H9 (cell line): ENCODE measurements at regions not wholly inside any gene's neighbourhood (a gene's known extent, or its start where the extent isn't known, plus 50 kb on each side); places are given as distances from the start of the nearest gene placed in this dataset.

Experiments
- DNase-seq: peaks from one replicate; pipeline ENCODE4 v3.0.0-alpha.2; 2017
- H2AFZ ChIP-seq: one replicate; pipeline ENCODE4 v1.6.1; 2013; ENCODE audit warnings: mild to moderate bottlenecking, low read length, control low read depth, moderate library complexity
- H2AK5ac ChIP-seq: 2 replicates; pipeline ENCODE4 v1.6.1; 2013; ENCODE audit warnings: low read length, control low read depth, mixed read lengths; ENCODE audit not compliant: insufficient read length
- H2BK120ac ChIP-seq: one replicate; pipeline ENCODE4 v1.6.1; 2013; ENCODE audit warnings: low read depth, mild to moderate bottlenecking, low read length, control low read depth, inconsistent platforms; ENCODE audit not compliant: poor library complexity, severe bottlenecking
- H2BK12ac ChIP-seq: 2 replicates; pipeline ENCODE4 v1.6.1; 2013; ENCODE audit warnings: low read length, control low read depth, mixed read lengths, low read depth; ENCODE audit not compliant: insufficient read length
- H2BK15ac ChIP-seq: 2 replicates; pipeline ENCODE4 v1.6.1; 2013; ENCODE audit warnings: low read depth, low read length, control low read depth
- H2BK20ac ChIP-seq: one replicate; pipeline ENCODE4 v1.6.1; 2013; ENCODE audit warnings: low read depth, mild to moderate bottlenecking, low read length, control low read depth, inconsistent platforms; ENCODE audit not compliant: poor library complexity, severe bottlenecking
- H2BK5ac ChIP-seq: 2 replicates; pipeline ENCODE4 v1.6.1; 2013; ENCODE audit warnings: low read length, control low read depth, mixed read lengths; ENCODE audit not compliant: insufficient read length
- H3K14ac ChIP-seq: 2 replicates; pipeline ENCODE4 v1.6.1; 2013; ENCODE audit warnings: low read length, control low read depth; ENCODE audit not compliant: insufficient read depth
- H3K18ac ChIP-seq: 2 replicates; pipeline ENCODE4 v1.6.1; 2013; ENCODE audit warnings: low read depth, mild to moderate bottlenecking, mixed read lengths, low read length, control low read depth; ENCODE audit not compliant: insufficient read length
- H3K23ac ChIP-seq: 2 replicates; pipeline ENCODE4 v1.6.1; 2013; ENCODE audit warnings: low read length, control low read depth, mixed read lengths, low read depth; ENCODE audit not compliant: insufficient read length
- H3K23me2 ChIP-seq: 2 replicates; pipeline ENCODE4 v1.6.1; 2013; ENCODE audit warnings: low read depth, mild to moderate bottlenecking, mixed read lengths, low read length, control low read depth; ENCODE audit not compliant: insufficient read length, poor library complexity, severe bottlenecking
- H3K27ac ChIP-seq: 2 replicates; pipeline ENCODE4 v1.5.1; 2013; ENCODE audit warnings: low read length, control low read depth, mixed read lengths, low read depth; ENCODE audit not compliant: insufficient read length
- H3K27me3 ChIP-seq: 2 replicates; pipeline ENCODE4 v1.6.1; 2013; ENCODE audit warnings: low read length, control low read depth, inconsistent platforms; ENCODE audit not compliant: insufficient read depth
- H3K4ac ChIP-seq: 2 replicates; pipeline ENCODE4 v1.6.1; 2013; ENCODE audit warnings: low read depth, mild to moderate bottlenecking, control low read depth, inconsistent platforms, low read length, moderate library complexity
- H3K4me1 ChIP-seq: 2 replicates; pipeline ENCODE4 v1.6.1; 2013; ENCODE audit warnings: low read length, control low read depth, inconsistent platforms; ENCODE audit not compliant: insufficient read depth
- H3K4me2 ChIP-seq: 2 replicates; pipeline ENCODE4 v1.6.1; 2013; ENCODE audit warnings: low read length, control low read depth, mixed read lengths; ENCODE audit not compliant: insufficient read length, insufficient read depth
- H3K56ac ChIP-seq: 2 replicates; pipeline ENCODE4 v1.6.1; 2013; ENCODE audit warnings: low read depth, mild to moderate bottlenecking, mixed read lengths, low read length, control low read depth; ENCODE audit not compliant: insufficient read length
- H3K79me1 ChIP-seq: 2 replicates; pipeline ENCODE4 v1.6.1; 2013; ENCODE audit warnings: low read depth, mild to moderate bottlenecking, moderate library complexity, low read length, control low read depth, inconsistent platforms; ENCODE audit not compliant: insufficient read depth, poor library complexity, severe bottlenecking
- H3K79me2 ChIP-seq: 2 replicates; pipeline ENCODE4 v1.6.1; 2013; ENCODE audit warnings: low read length, control low read depth, inconsistent platforms; ENCODE audit not compliant: insufficient read depth
- H3K9ac ChIP-seq: 2 replicates; pipeline ENCODE4 v1.6.1; 2013; ENCODE audit warnings: low read length, control low read depth, mixed read lengths; ENCODE audit not compliant: insufficient read length; ENCODE audit errors: extremely low read depth
- H3K9me3 ChIP-seq: one replicate; pipeline ENCODE4 v1.6.1; 2013; ENCODE audit warnings: low read depth, low read length, inconsistent platforms; ENCODE audit not compliant: control insufficient read depth
- H3T11ph ChIP-seq: one replicate; pipeline ENCODE4 v1.6.1; 2013; ENCODE audit warnings: mild to moderate bottlenecking, low read length, control low read depth, inconsistent platforms
- H4K20me1 ChIP-seq: one replicate; pipeline ENCODE4 v1.6.1; 2013; ENCODE audit not compliant: control insufficient read depth, insufficient read length, insufficient read depth
- H4K5ac ChIP-seq: 2 replicates; pipeline ENCODE4 v1.6.1; 2013; ENCODE audit warnings: low read depth, mild to moderate bottlenecking, mixed read lengths, low read length, control low read depth; ENCODE audit not compliant: insufficient read length
- H4K8ac ChIP-seq: replicated peaks from 2 replicates; pipeline ENCODE4 v1.6.1; 2013; ENCODE audit warnings: low read length, control low read depth, mixed read lengths, low read depth; ENCODE audit not compliant: insufficient read length
- H4K91ac ChIP-seq: 2 replicates; pipeline ENCODE4 v1.6.1; 2013; ENCODE audit warnings: low read depth, mild to moderate bottlenecking, moderate library complexity, mixed read lengths, low read length, control low read depth; ENCODE audit not compliant: insufficient read length
- H3K27ac Mint-ChIP-seq, 3 experiments: 2 replicates in 2 of 3; 3 replicates in 1 of 3; pipeline ENCODE4 v1.8.0; 2020 to 2021; ENCODE audit warnings: mixed read lengths in 3 of 3, mild to moderate bottlenecking in 1 of 3, moderate library complexity in 1 of 3
- H3K27me3 Mint-ChIP-seq: 2 replicates; pipeline ENCODE4 v1.8.0; 2021; ENCODE audit warnings: low read depth, mild to moderate bottlenecking, moderate library complexity, mixed read lengths
- H3K36me3 Mint-ChIP-seq, 3 experiments: 2 replicates in 2 of 3; 3 replicates in 1 of 3; pipeline ENCODE4 v1.8.0; 2020 to 2021; ENCODE audit warnings: low read depth in 3 of 3, mixed read lengths in 3 of 3; ENCODE audit not compliant: insufficient read depth in 1 of 3
- H3K4me1 Mint-ChIP-seq, 2 experiments: 2 replicates each; pipeline ENCODE4 v1.8.0; 2020; ENCODE audit warnings: mixed read lengths in 2 of 2
- H3K4me3 Mint-ChIP-seq, 2 experiments: 2 replicates in 1 of 2; 3 replicates in 1 of 2; pipeline ENCODE4 v1.8.0; 2020 to 2021; ENCODE audit warnings: mild to moderate bottlenecking in 2 of 2, mixed read lengths in 2 of 2, moderate library complexity in 1 of 2
- H3K9me3 Mint-ChIP-seq, 2 experiments: 2 replicates in 1 of 2; 3 replicates in 1 of 2; pipeline ENCODE4 v1.8.0; 2020; ENCODE audit warnings: mild to moderate bottlenecking in 2 of 2, mixed read lengths in 2 of 2, moderate library complexity in 1 of 2
- CTCF ChIP-seq: fragments of 200-600 bp; sonication (generic); conservative IDR thresholded peaks from 3 replicates; pipeline ENCODE4 v1.8.0; 2021; ENCODE audit warnings: antibody characterized with exemption, mild to moderate bottlenecking
- WGBS: extraction: QIAGEN DNeasy Blood & Tissue Kit; methylation state at CpG from one replicate; pipeline ENCODE4 v1.1.7; 2013; ENCODE audit warnings: missing lambda C conversion rate, low lambda C conversion rate, mixed read lengths; ENCODE audit not compliant: insufficient read length; ENCODE audit errors: extremely low coverage; 5-methylcytosine and 5-hydroxymethylcytosine counted together

DNA sequence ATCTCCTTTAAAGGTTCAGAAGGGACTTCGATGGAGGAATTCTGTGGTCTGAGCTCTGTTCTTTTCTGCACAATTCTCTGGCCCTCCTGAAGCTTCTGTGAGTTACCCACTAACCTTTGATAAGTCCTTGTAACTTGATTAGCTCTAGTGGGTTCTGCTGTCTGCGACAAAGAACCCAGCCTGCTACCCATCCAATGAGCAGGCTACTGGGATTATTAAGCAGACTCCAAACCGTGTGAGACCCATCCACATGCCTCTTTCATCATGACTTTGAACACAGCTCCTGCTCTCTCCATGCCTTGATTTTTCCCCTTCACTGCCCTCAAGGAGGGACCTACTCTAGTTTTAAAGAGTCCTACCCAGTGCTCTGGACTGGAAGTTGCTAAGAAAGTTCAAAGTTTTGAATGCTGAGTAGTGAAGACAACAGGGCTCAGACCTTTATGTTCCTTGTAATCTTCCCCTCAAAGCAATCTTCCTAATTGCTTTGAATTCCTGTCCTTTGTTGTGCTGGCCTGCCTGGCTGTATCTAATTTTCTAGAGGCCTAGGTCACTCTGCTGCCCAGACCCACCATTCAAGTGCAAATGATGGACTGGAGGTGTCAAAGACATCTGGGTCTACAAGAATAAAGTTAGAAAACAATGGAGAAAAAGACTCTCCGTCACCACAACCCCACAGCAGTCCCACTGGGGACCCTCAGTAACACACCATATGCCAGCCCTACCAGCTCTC is 146.9 kb downstream of the RHOU start:
- no CpG with 5 or more reads among the region's 4 CpGs for WGBS
- H3K79me2 ChIP-seq = no peaks in the 10 kb centered on the region
- H2BK20ac ChIP-seq = no peak overlapping the region
- no peaks in the 10 kb centered on the region for H3K4me1 ChIP-seq
- no peak overlapping the region for H3K14ac ChIP-seq
- Mint-ChIP-seq H3K4me3 (no peak overlapping the region), H3K27ac (peak overlapping the region in 1 of 3 experiments; percentile 82; a peak in 2 of 7 replicates), H3K27me3 (peaks cover 3% of the 10 kb centered on the region; the same call in 1 of the 2 replicates), H3K9me3 (peaks cover 11 to 20% of the 10 kb centered on the region in 2 experiments), H3K36me3 (peaks cover 3 to 20% (median 7%) of the 10 kb centered on the region in 3 experiments), H3K4me1 (peaks cover 21 to 25% of the 10 kb centered on the region in 2 experiments)
- no peak overlapping the region for H4K91ac ChIP-seq
- H2AFZ ChIP-seq = no peak overlapping the region
- H2BK15ac ChIP-seq = no peak overlapping the region
- no peaks in the 10 kb centered on the region for H3K23me2 ChIP-seq
- H3K79me1 ChIP-seq = no peaks in the 10 kb centered on the region
- H2BK120ac ChIP-seq = no peak overlapping the region
- H3K9me3 ChIP-seq = no peaks in the 10 kb centered on the region
- no peak overlapping the region for H3K18ac ChIP-seq
- H3K27me3 ChIP-seq = no peaks in the 10 kb centered on the region
- H2BK5ac ChIP-seq = no peak overlapping the region
- no peak overlapping the region for H4K5ac ChIP-seq
- no peaks in the 10 kb centered on the region for H4K20me1 ChIP-seq
- no peak overlapping the region for H3K9ac ChIP-seq
- no peak overlapping the region for H3K23ac ChIP-seq
- no peak overlapping the region for H3K4ac ChIP-seq
- H3K27ac ChIP-seq = no peak overlapping the region
- no peak overlapping the region for H4K8ac ChIP-seq
- no peak for DNase-seq
- TF ChIP-seq CTCF = no peak
- H3K56ac ChIP-seq = no peak overlapping the region
- H3K4me2 ChIP-seq = no peak overlapping the region
- H2BK12ac ChIP-seq = no peak overlapping the region
- no peak overlapping the region for H3T11ph ChIP-seq
- no peak overlapping the region for H2AK5ac ChIP-seq
